ENCODE measurements at regions not wholly inside any gene's neighbourhood (a gene's known extent, or its start where the extent isn't known, plus 50 kb on each side); places are given as distances from the start of the nearest gene placed in this dataset.

DNA sequence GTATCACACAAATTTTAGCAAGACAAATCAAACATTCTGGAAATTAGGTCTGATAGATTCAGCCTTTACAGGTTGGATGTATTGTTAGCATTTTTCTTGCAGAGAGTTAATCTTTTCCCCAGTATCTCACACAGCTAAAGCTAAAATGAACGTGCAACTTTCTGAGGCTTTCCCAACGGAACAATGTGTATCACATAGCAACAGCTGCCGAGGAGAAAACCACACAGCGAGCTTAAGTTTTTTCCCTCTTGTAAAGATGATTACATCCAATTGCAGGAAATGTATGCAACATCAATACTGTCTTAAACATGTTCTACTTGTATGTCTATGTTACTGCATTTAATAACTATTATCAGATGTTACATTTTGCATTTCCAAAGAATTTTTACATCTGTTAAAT, 182.2 kb downstream of the CCDC59 start:
- TF ChIP-seq EZH2 (IDR thresholded peaks at IDR 0.05) = no peak
- no peak for TF ChIP-seq POLR2AphosphoS5 (IDR thresholded peaks at IDR 0.05; ENCODE audit: borderline replicate concordance, low read depth, low read length)
- TF ChIP-seq FOXP2 (optimal IDR thresholded peaks at IDR 0.05; ENCODE audit: control extremely low read depth, extremely low read length, insufficient read depth) = no peak
